ENCODE measurements at regions not wholly inside any gene's neighbourhood (a gene's known extent, or its start where the extent isn't known, plus 50 kb on each side); places are given as distances from the start of the nearest gene placed in this dataset.

DNA sequence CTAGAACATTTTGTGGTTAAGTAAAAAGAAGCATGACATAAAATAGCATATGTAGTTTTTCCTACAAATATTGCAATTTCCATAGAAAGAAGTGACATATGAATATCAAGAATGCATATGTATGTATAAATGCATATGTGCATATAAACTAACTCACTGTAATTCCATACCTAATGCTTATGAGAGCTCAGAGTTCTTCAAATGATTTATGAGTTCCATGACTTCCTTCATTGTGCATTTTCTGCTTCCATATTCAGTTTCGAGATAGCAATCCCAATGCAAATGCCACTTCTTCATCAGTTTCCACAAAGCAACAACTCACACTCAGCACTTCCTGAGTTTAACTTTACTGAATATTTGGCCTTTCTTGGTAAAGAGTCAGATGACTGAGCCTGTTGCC lies 1744.3 kb upstream of the MIR17HG start:
- no peaks in the 10 kb centered on the region for H4K20me1 ChIP-seq (ENCODE audit: control insufficient read depth, insufficient read depth, low read depth, low read length)
- H3K4me3 ChIP-seq (ENCODE audit: low read length), result no peak overlapping the region
- no peaks in the 10 kb centered on the region for H3F3A ChIP-seq (ENCODE audit: control insufficient read depth, insufficient read depth)
- H3K4me1 ChIP-seq (ENCODE audit: control insufficient read depth, low read length), result no peaks in the 10 kb centered on the region
- H3K4me2 ChIP-seq (ENCODE audit: low read length), result no peak overlapping the region
- H3K79me2 ChIP-seq (ENCODE audit: control insufficient read depth, low read length), result no peaks in the 10 kb centered on the region
- no peaks in the 10 kb centered on the region for H3K9me3 ChIP-seq (ENCODE audit: control insufficient read depth, insufficient read depth, low read length)
- TF ChIP-seq EZH2phosphoT487 (IDR thresholded peaks at IDR 0.05; ENCODE audit: borderline replicate concordance, low read length), result no peak
- TF ChIP-seq CTCF (IDR thresholded peaks at IDR 0.05; ENCODE audit: low read depth, low read length, poor library complexity, severe bottlenecking), result no peak
- no peak overlapping the region for H3K27ac ChIP-seq (ENCODE audit: low read depth, low read length)
- H3K9me2 ChIP-seq (replicated peaks; ENCODE audit: control insufficient read depth, low read length), result no peaks in the 10 kb centered on the region
- no peaks in the 10 kb centered on the region for H3K36me3 ChIP-seq (ENCODE audit: control insufficient read depth, low read length)
- no peaks in the 10 kb centered on the region for H3K27me3 ChIP-seq (ENCODE audit: control insufficient read depth, low read length)

DNA sequence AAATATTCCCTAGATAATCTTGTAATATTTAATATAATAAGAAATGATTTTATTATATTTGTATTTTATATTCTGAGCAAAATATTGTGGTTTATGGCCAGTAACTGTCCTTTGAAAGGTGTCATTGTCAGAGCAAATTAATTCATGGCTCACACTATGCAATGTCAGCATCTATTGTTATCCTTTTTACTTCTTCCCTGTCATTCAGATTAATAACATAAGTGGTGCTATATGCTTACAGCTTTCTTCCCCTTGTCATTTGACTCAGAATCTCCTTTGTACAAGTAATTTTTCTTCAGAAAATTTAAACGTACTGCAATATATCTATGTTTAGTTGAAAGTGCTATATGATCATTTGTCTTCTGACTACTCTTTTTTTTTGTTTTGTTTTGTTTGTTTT lies 1738.2 kb upstream of the MIR17HG start:
- Histone ChIP-seq H3K9me2 (replicated peaks; ENCODE audit: control insufficient read depth, low read length) (no peaks in the 10 kb centered on the region), H3K79me2 (ENCODE audit: control insufficient read depth, low read length) (no peaks in the 10 kb centered on the region), H3K4me2 (ENCODE audit: low read length) (no peak overlapping the region), H4K20me1 (ENCODE audit: control insufficient read depth, insufficient read depth, low read depth, low read length) (no peaks in the 10 kb centered on the region), H3F3A (ENCODE audit: control insufficient read depth, insufficient read depth) (no peaks in the 10 kb centered on the region), H3K27me3 (ENCODE audit: control insufficient read depth, low read length) (no peaks in the 10 kb centered on the region), H3K36me3 (ENCODE audit: control insufficient read depth, low read length) (no peaks in the 10 kb centered on the region), H3K4me1 (ENCODE audit: control insufficient read depth, low read length) (no peaks in the 10 kb centered on the region), H3K4me3 (ENCODE audit: low read length) (no peak overlapping the region), H3K9me3 (ENCODE audit: control insufficient read depth, insufficient read depth, low read length) (no peaks in the 10 kb centered on the region), H3K27ac (ENCODE audit: low read depth, low read length) (no peak overlapping the region)
- TF ChIP-seq CTCF (IDR thresholded peaks at IDR 0.05; ENCODE audit: low read depth, low read length, poor library complexity, severe bottlenecking) (no peak), EZH2phosphoT487 (IDR thresholded peaks at IDR 0.05; ENCODE audit: borderline replicate concordance, low read length) (no peak)

- Histone ChIP-seq H3K36me3 (ENCODE audit: control insufficient read depth, low read length) (no peaks in the 10 kb centered on the region), H3K4me3 (ENCODE audit: low read length) (no peak overlapping the region), H3K27me3 (ENCODE audit: control insufficient read depth, low read length) (no peaks in the 10 kb centered on the region), H3K4me2 (ENCODE audit: low read length) (no peak overlapping the region), H3K27ac (ENCODE audit: low read depth, low read length) (no peak overlapping the region), H4K20me1 (ENCODE audit: control insufficient read depth, insufficient read depth, low read depth, low read length) (no peaks in the 10 kb centered on the region), H3K9me3 (ENCODE audit: control insufficient read depth, insufficient read depth, low read length) (no peaks in the 10 kb centered on the region), H3F3A (ENCODE audit: control insufficient read depth, insufficient read depth) (no peaks in the 10 kb centered on the region), H3K79me2 (ENCODE audit: control insufficient read depth, low read length) (no peaks in the 10 kb centered on the region), H3K9me2 (replicated peaks; ENCODE audit: control insufficient read depth, low read length) (no peaks in the 10 kb centered on the region), H3K4me1 (ENCODE audit: control insufficient read depth, low read length) (no peaks in the 10 kb centered on the region)
- TF ChIP-seq EZH2phosphoT487 (IDR thresholded peaks at IDR 0.05; ENCODE audit: borderline replicate concordance, low read length) (no peak), CTCF (IDR thresholded peaks at IDR 0.05; ENCODE audit: low read depth, low read length, poor library complexity, severe bottlenecking) (no peak)
Observed at GRCh38 chr13:89610331-89610730, 1737.2 kb upstream of the MIR17HG start.

DNA sequence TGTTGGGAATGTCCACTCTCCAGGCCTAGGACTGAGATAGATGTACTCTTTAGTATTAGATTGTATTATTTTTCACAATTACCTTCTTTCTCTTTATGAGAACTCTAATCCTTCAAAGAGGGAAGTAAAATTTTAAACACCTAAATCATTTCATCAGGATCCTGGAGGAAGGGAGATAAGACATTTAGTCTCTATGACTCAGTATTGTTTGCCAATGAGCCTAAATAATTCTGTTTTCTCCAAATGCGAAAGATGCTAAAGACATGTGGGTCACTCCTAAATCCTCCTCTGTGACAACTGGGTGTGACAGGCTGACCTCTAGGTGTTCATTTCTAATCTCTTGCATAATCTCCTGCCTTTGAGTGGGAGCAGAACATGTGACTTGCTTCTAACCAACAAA lies 1736.6 kb upstream of the MIR17HG start:
- no peaks in the 10 kb centered on the region for H3K36me3 ChIP-seq (ENCODE audit: control insufficient read depth, low read length)
- no peak overlapping the region for H3K4me2 ChIP-seq (ENCODE audit: low read length)
- H3K4me1 ChIP-seq (ENCODE audit: control insufficient read depth, low read length), result no peaks in the 10 kb centered on the region
- H3K27ac ChIP-seq (ENCODE audit: low read depth, low read length), result no peak overlapping the region
- no peak for TF ChIP-seq EZH2phosphoT487 (IDR thresholded peaks at IDR 0.05; ENCODE audit: borderline replicate concordance, low read length)
- no peak for TF ChIP-seq CTCF (IDR thresholded peaks at IDR 0.05; ENCODE audit: low read depth, low read length, poor library complexity, severe bottlenecking)
- H3K4me3 ChIP-seq (ENCODE audit: low read length), result no peak overlapping the region
- H3F3A ChIP-seq (ENCODE audit: control insufficient read depth, insufficient read depth), result no peaks in the 10 kb centered on the region
- H3K9me3 ChIP-seq (ENCODE audit: control insufficient read depth, insufficient read depth, low read length), result no peaks in the 10 kb centered on the region
- H3K79me2 ChIP-seq (ENCODE audit: control insufficient read depth, low read length), result no peaks in the 10 kb centered on the region
- H3K9me2 ChIP-seq (replicated peaks; ENCODE audit: control insufficient read depth, low read length), result no peaks in the 10 kb centered on the region
- no peaks in the 10 kb centered on the region for H4K20me1 ChIP-seq (ENCODE audit: control insufficient read depth, insufficient read depth, low read depth, low read length)
- H3K27me3 ChIP-seq (ENCODE audit: control insufficient read depth, low read length), result no peaks in the 10 kb centered on the region
